Transverse colon (tissue), 4 donors: ENCODE measurements at regions not wholly inside any gene's neighbourhood (a gene's known extent, or its start where the extent isn't known, plus 50 kb on each side); places are given as distances from the start of the nearest gene placed in this dataset.

Experiments used
- DNase-seq: peaks from one replicate; pipeline ENCODE4 v3.0.0-alpha.2; 2019
- H3K27ac ChIP-seq, 4 donors: fragments of 200-600 bp; sonication (generic); 2 replicates each; pipeline ENCODE4 v1.5.1; 2016 to 2018; ENCODE audit warnings: inconsistent platforms in 4 of 4
- H3K27me3 ChIP-seq: fragments of 200-600 bp; sonication (generic); 2 replicates; pipeline ENCODE4 v1.5.1; 2017; ENCODE audit warnings: inconsistent platforms
- H3K36me3 ChIP-seq, 4 donors: fragments of 200-600 bp; sonication (generic); 2 replicates each; pipeline ENCODE4 v1.5.1; 2017 to 2019; ENCODE audit warnings: inconsistent platforms in 4 of 4
- H3K4me1 ChIP-seq, 4 donors: fragments of 200-600 bp; sonication (generic); 2 replicates each; pipeline ENCODE4 v1.5.1; 2017 to 2020; ENCODE audit warnings: inconsistent platforms in 4 of 4
- H3K4me3 ChIP-seq, 4 donors: fragments of 200-600 bp; sonication (generic); 1 replicate in 1 of 4; 2 replicates in 3 of 4; pipeline versions ENCODE4 v1.5.1 to v1.6.1; 2017 to 2019; ENCODE audit warnings: inconsistent platforms in 4 of 4
- H3K9me3 ChIP-seq, 2 donors: fragments of 200-600 bp; sonication (generic); 2 replicates each; pipeline ENCODE4 v1.5.1; 2017 to 2019; ENCODE audit warnings: inconsistent platforms in 2 of 2
- CTCF ChIP-seq, 5 experiments: fragments of 200-600 bp in 3 of 5; fragments of 450-650 bp in 2 of 5; sonication (generic) in 3 of 5; IDR thresholded peaks; 1 replicate in 2 of 5; 2 replicates in 3 of 5; pipeline ENCODE4 v1.5.1; 2016 to 2017; ENCODE audit warnings: antibody characterized with exemption in 5 of 5, inconsistent platforms in 3 of 5, mild to moderate bottlenecking in 2 of 5, moderate library complexity in 1 of 5
- EP300 ChIP-seq: sonication (generic); formaldehyde crosslinking; IDR thresholded peaks from one replicate; pipeline ENCODE4 v1.6.1; 2017; ENCODE audit warnings: antibody characterized with exemption, low read depth
- POLR2A ChIP-seq: fragments of 450-650 bp; IDR thresholded peaks from one replicate; pipeline ENCODE4 v1.6.1; 2016; ENCODE audit warnings: antibody characterized with exemption, mild to moderate bottlenecking, moderate library complexity
- POLR2AphosphoS5 ChIP-seq, 3 donors: sonication (generic); formaldehyde crosslinking; IDR thresholded peaks; one replicate each; pipeline ENCODE4 v1.6.1; 2016; ENCODE audit warnings: antibody characterized with exemption in 3 of 3
- WGBS, 2 donors: methylation state at CpG; one replicate each; pipeline ENCODE4 v1.1.5; 2018; ENCODE audit warnings: low coverage in 1 of 2; 5-methylcytosine and 5-hydroxymethylcytosine counted together
- in situ Hi-C, 4 donors: fragments of 200-750 bp; cut with MboI; loops; one replicate each; pipeline versions ENCODE4 v1.15.0 to v1.15.1; 2017; ENCODE audit warnings: low sequenced_read_pairs in 3 of 4, low pct_ligation_motif_present in 1 of 4, low pct_unique_long_range_greater_than_20kb in 1 of 4
- intact Hi-C: fragments of 100-400 bp; cut with DNase I; formaldehyde crosslinking; loops from one replicate; pipeline ENCODE4 v1.15.1; 2023; ENCODE audit warnings: low total_unique reads

- TF ChIP-seq CTCF (IDR thresholded peaks at IDR 0.05) (no peak), EP300 (no peak), POLR2A (no peak), POLR2AphosphoS5 (IDR thresholded peaks at IDR 0.05) (no peak)
- intact Hi-C loops, result no loop called here
Measured at GRCh38 chr2:5845798-5846330, 153.7 kb downstream of the SOX11 start.

DNA sequence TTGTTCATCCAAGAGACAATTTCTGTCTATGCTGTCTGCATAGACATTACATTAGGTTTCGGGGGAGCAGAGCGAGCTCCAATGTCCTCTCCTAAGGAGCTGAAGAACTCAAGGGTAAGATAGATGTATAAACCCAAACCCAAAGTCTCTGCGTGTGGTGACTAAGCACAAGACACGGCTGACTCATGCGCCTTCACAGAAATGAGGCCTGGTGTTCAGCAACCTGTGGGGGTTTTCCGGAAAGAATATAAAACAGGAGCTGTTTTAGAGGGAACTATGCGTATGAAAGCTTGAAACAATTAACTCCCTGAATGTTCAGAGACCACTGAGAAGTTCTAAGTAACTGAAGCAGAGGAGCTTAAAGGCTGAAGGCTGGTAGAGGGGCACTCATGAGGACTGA, 154.7 kb downstream of the SOX11 start:
- TF ChIP-seq POLR2A (no peak), EP300 (no peak), POLR2AphosphoS5 (IDR thresholded peaks at IDR 0.05) (no peak), CTCF (IDR thresholded peaks at IDR 0.05) (no peak)
- 75 to 93% methylated on average over 2 to 7 of the region's 7 CpGs for WGBS, 2 donors
- in situ Hi-C loops, result no loop called here
- intact Hi-C loops, result no loop called here
- Histone ChIP-seq H3K36me3 (no peaks in the 10 kb centered on the region), H3K9me3 (no peaks in the 10 kb centered on the region), H3K4me3 (no peak overlapping the region), H3K27ac (no peak overlapping the region), H3K4me1 (no peaks in the 10 kb centered on the region), H3K27me3 (no peaks in the 10 kb centered on the region)
- DNase-seq, result no peak

More at GRCh38 chr2:5845798-5846330, 153.7 kb downstream of the SOX11 start:
- no peak overlapping the region for H3K4me3 ChIP-seq
- no peaks in the 10 kb centered on the region for H3K9me3 ChIP-seq
- DNase-seq, result no peak
- H3K27ac ChIP-seq, result no peak overlapping the region
- no peaks in the 10 kb centered on the region for H3K27me3 ChIP-seq
- 60 to 70% methylated on average over 1 to 6 of the region's 6 CpGs for WGBS, 2 donors
- in situ Hi-C loops, result no loop called here
- H3K36me3 ChIP-seq, result no peaks in the 10 kb centered on the region
- H3K4me1 ChIP-seq, result no peaks in the 10 kb centered on the region

- no peak overlapping the region for H3K27ac ChIP-seq
- 37 to 44% methylated on average over 2 to 3 of the region's 3 CpGs for WGBS, 2 donors
- H3K4me3 ChIP-seq, result no peak overlapping the region
- TF ChIP-seq CTCF (IDR thresholded peaks at IDR 0.05) (no peak), POLR2A (no peak)
- no peaks in the 10 kb centered on the region for H3K27me3 ChIP-seq
- no peaks in the 10 kb centered on the region for H3K9me3 ChIP-seq
- in situ Hi-C loops, result no loop called here
- no peaks in the 10 kb centered on the region for H3K36me3 ChIP-seq
- intact Hi-C loops, result no loop called here
- no peak for DNase-seq
- H3K4me1 ChIP-seq, result no peaks in the 10 kb centered on the region
Measured at GRCh38 chr2:5849562-5849961, 157.4 kb downstream of the SOX11 start.

DNA sequence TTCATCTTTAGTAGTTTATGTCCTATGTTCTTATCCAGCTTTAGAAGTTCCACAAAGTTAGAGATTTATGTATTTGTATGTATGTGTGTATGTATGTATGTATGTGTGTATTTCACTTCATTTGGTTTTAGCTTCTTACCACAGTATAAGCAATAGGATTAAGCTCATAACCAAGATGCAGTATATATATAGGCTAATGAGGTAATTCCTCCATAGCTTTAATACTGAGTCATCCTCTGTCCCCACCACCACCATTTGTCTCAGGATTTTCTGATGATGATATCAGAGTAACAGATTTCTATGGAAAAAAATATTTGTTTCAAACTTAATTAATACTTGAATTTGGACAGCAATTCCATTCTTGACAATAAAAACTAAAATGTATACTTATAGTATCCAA, 159.2 kb downstream of the SOX11 start:
- Histone ChIP-seq H3K36me3 (no peaks in the 10 kb centered on the region), H3K27me3 (no peaks in the 10 kb centered on the region), H3K4me1 (no peaks in the 10 kb centered on the region), H3K4me3 (no peak overlapping the region), H3K9me3 (no peaks in the 10 kb centered on the region), H3K27ac (no peak overlapping the region)
- intact Hi-C loops (no loop called here), in situ Hi-C loops (no loop called here)
- DNase-seq, result no peak
- TF ChIP-seq POLR2AphosphoS5 (IDR thresholded peaks at IDR 0.05) (no peak), POLR2A (no peak), CTCF (IDR thresholded peaks at IDR 0.05) (no peak), EP300 (no peak)
